ENCODE measurements at regions not wholly inside any gene's neighbourhood (a gene's known extent, or its start where the extent isn't known, plus 50 kb on each side); places are given as distances from the start of the nearest gene placed in this dataset.

- ChIA-PET CTCF (no interaction called here), POLR2A (no interaction called here)
- H3K4me1 Mint-ChIP-seq, result no peaks in the 10 kb centered on the region
- peaks cover 2% of the 10 kb centered on the region; the same call in 1 of the 2 replicates for H3K27me3 Mint-ChIP-seq (ENCODE audit: low read depth)
- peaks cover 51% of the 10 kb centered on the region for H3K9me3 Mint-ChIP-seq
- TF ChIP-seq ZNF317 (CRISPR knock-in tag; IDR thresholded peaks at IDR 0.05; ENCODE audit: borderline replicate concordance, low read depth) (no peak), NR2C2 (CRISPR knock-in tag; IDR thresholded peaks at IDR 0.05) (no peak), KAT7 (CRISPR knock-in tag; IDR thresholded peaks at IDR 0.05; ENCODE audit: borderline replicate concordance) (no peak), SMAD4 (CRISPR knock-in tag; IDR thresholded peaks at IDR 0.05) (no peak), ZBTB21 (CRISPR knock-in tag; IDR thresholded peaks at IDR 0.05; ENCODE audit: borderline replicate concordance) (no peak)
- TF ChIP-seq, protein P1, sequence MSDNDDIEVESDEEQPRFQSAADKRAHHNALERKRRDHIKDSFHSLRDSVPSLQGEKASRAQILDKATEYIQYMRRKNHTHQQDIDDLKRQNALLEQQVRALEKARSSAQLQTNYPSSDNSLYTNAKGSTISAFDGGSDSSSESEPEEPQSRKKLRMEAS (CRISPR knock-in tag; IDR thresholded peaks at IDR 0.05), result no peak
- peaks cover 27% of the 10 kb centered on the region for H3K36me3 Mint-ChIP-seq
- ATAC-seq (no peak), DNase-seq (ENCODE audit: low spot score) (no peak)
- no peak overlapping the region for H3K27ac Mint-ChIP-seq
- H3K4me3 Mint-ChIP-seq, result no peak overlapping the region
These were observed 157.8 kb downstream of the NXNL2 start for GRCh38 chr9:88692827-88693226.

DNA sequence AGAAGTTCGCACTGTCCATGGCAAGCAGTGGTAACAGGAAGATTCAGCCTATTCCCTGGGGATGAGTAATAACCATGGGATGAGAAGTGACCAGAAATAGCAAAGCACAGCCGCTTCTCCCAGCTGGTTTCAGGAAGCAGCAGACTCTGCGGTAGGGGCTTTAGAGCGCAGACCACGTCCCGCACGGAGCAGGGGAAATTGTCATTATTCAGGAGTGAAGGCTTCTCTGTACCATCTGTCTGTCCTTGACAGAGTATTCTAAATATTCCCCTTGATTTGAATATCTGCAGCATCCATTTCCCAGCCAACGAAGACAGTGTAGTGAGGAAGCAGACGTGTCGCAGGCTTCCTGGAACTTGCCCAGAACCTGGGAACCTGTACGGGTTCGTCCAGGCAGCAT, 159.6 kb downstream of the NXNL2 start:
- Mint-ChIP-seq H3K27ac (no peak overlapping the region), H3K27me3 (ENCODE audit: low read depth) (peaks cover 1% of the 10 kb centered on the region; the same call in 1 of the 2 replicates), H3K9me3 (peaks cover 40% of the 10 kb centered on the region), H3K36me3 (peaks cover 14% of the 10 kb centered on the region), H3K4me1 (no peaks in the 10 kb centered on the region), H3K4me3 (no peak overlapping the region)
- no peak for TF ChIP-seq MXD4 (CRISPR knock-in tag; IDR thresholded peaks at IDR 0.05; ENCODE audit: borderline replicate concordance)
- TF ChIP-seq, protein P2, sequence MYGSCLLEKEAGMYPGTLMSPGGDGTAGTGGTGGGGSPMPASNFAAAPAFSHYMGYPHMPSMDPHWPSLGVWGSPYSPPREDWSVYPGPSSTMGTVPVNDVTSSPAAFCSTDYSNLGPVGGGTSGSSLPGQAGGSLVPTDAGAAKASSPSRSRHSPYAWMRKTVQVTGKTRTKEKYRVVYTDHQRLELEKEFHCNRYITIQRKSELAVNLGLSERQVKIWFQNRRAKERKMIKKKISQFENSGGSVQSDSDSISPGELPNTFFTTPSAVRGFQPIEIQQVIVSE (CRISPR knock-in tag; IDR thresholded peaks at IDR 0.05; ENCODE audit: borderline replicate concordance), result no peak
- ATAC-seq (no peak), DNase-seq (ENCODE audit: low spot score) (no peak)
- CTCF ChIA-PET, result no interaction called here
- POLR2A ChIA-PET, result no interaction called here

GRCh38 chr9:88696501-88696900, 161.5 kb downstream of the NXNL2 start:
- Mint-ChIP-seq H3K9me3 (peaks cover 29% of the 10 kb centered on the region), H3K27me3 (ENCODE audit: low read depth) (no peaks in the 10 kb centered on the region), H3K4me1 (no peaks in the 10 kb centered on the region), H3K4me3 (no peak overlapping the region), H3K36me3 (0 out of 2 replicates have a peak, but pooled peaks cover 3% of the 10 kb centered on the region), H3K27ac (no peak overlapping the region)
- no peak for DNase-seq (ENCODE audit: low spot score)
- no peak for ATAC-seq
- POLR2A ChIA-PET, result no interaction called here
- CTCF ChIA-PET, result no interaction called here
- TF ChIP-seq SMAD4 (CRISPR knock-in tag; IDR thresholded peaks at IDR 0.05) (no peak), EMX1 (CRISPR knock-in tag; IDR thresholded peaks at IDR 0.05) (no peak), SMAD3 (CRISPR knock-in tag; IDR thresholded peaks at IDR 0.05; ENCODE audit: borderline replicate concordance) (no peak), TP53 (CRISPR knock-in tag; IDR thresholded peaks at IDR 0.05) (no peak), ZNF219 (CRISPR knock-in tag; IDR thresholded peaks at IDR 0.05; ENCODE audit: borderline replicate concordance) (no peak), CBFB (CRISPR knock-in tag; IDR thresholded peaks at IDR 0.05; ENCODE audit: low read depth) (no peak), ZNF416 (CRISPR knock-in tag; IDR thresholded peaks at IDR 0.05) (no peak), PRRX2 (CRISPR knock-in tag; IDR thresholded peaks at IDR 0.05) (no peak), OVOL2 (CRISPR knock-in tag; IDR thresholded peaks at IDR 0.05; ENCODE audit: borderline replicate concordance) (no peak), ATF1 (CRISPR knock-in tag; IDR thresholded peaks at IDR 0.05) (no peak), TEAD4 (CRISPR knock-in tag; IDR thresholded peaks at IDR 0.05) (no peak), ZNF532 (CRISPR knock-in tag; IDR thresholded peaks at IDR 0.05; ENCODE audit: borderline replicate concordance) (no peak), NR3C1 (CRISPR knock-in tag; conservative IDR thresholded peaks at IDR 0.05; ENCODE audit: low read depth) (no peak), USF2 (CRISPR knock-in tag; IDR thresholded peaks at IDR 0.05) (no peak), ZNF121 (CRISPR knock-in tag; IDR thresholded peaks at IDR 0.05) (no peak)
- TF ChIP-seq, protein P3, sequence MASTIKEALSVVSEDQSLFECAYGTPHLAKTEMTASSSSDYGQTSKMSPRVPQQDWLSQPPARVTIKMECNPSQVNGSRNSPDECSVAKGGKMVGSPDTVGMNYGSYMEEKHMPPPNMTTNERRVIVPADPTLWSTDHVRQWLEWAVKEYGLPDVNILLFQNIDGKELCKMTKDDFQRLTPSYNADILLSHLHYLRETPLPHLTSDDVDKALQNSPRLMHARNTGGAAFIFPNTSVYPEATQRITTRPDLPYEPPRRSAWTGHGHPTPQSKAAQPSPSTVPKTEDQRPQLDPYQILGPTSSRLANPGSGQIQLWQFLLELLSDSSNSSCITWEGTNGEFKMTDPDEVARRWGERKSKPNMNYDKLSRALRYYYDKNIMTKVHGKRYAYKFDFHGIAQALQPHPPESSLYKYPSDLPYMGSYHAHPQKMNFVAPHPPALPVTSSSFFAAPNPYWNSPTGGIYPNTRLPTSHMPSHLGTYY (CRISPR knock-in tag; IDR thresholded peaks at IDR 0.05), result no peak
- TF ChIP-seq, protein P4, sequence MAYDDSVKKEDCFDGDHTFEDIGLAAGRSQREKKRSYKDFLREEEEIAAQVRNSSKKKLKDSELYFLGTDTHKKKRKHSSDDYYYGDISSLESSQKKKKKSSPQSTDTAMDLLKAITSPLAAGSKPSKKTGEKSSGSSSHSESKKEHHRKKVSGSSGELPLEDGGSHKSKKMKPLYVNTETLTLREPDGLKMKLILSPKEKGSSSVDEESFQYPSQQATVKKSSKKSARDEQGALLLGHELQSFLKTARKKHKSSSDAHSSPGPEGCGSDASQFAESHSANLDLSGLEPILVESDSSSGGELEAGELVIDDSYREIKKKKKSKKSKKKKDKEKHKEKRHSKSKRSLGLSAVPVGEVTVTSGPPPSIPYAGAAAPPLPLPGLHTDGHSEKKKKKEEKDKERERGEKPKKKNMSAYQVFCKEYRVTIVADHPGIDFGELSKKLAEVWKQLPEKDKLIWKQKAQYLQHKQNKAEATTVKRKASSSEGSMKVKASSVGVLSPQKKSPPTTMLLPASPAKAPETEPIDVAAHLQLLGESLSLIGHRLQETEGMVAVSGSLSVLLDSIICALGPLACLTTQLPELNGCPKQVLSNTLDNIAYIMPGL (CRISPR knock-in tag; IDR thresholded peaks at IDR 0.05), result no peak
- TF ChIP-seq, protein P1 (CRISPR knock-in tag; IDR thresholded peaks at IDR 0.05), result no peak

Measured in WTC11 (cell line).